ENCODE measurements at regions not wholly inside any gene's neighbourhood (a gene's known extent, or its start where the extent isn't known, plus 50 kb on each side); places are given as distances from the start of the nearest gene placed in this dataset.
A peak's percentile ranks its signal among the peaks of the same experiment; 100 is the strongest.

GRCh38 chr18:38884050-38884449, 1318.5 kb upstream of the CELF4 start:
- no peak overlapping the region for H2BK15ac ChIP-seq (ENCODE audit: low read length)
- ChIA-PET POLR2A (ENCODE audit: partially characterized antibody) (no interaction called here), CTCF (ENCODE audit: partially characterized antibody) (interaction anchor here (0.7 to 2.7 kb wide), 7 partner anchors 11 to 90 kb away, joined by 3 to 7 read pairs (median 3); no protein-coding TSS in a partner anchor)
- no peak overlapping the region for H3K4ac ChIP-seq (replicated peaks; ENCODE audit: insufficient read length, low read depth, low read length)
- no peaks in the 10 kb centered on the region for H3K9me3 ChIP-seq (ENCODE audit: insufficient read depth in 2 of 2, low read depth in 1 of 2, low read length in 1 of 2)
- H4K91ac ChIP-seq (replicated peaks; ENCODE audit: insufficient read length, low read length): no peak overlapping the region
- H2BK5ac ChIP-seq (ENCODE audit: low read depth, low read length): no peak overlapping the region
- no peak overlapping the region for H3K9ac ChIP-seq (replicated peaks in 1 of 4; ENCODE audit: extremely low read depth in 1 of 4, low read depth in 3 of 4, low read length in 3 of 4)
- H3K27ac ChIP-seq (ENCODE audit: low read depth, low read length): no peak overlapping the region
- no peaks in the 10 kb centered on the region for H3K79me2 ChIP-seq (ENCODE audit: control insufficient read depth in 1 of 2, insufficient read depth in 2 of 2, low read length in 2 of 2)
- H4K20me1 ChIP-seq (replicated peaks in 1 of 2; ENCODE audit: control insufficient read depth in 1 of 2, insufficient read depth in 2 of 2, low read length in 2 of 2): no peaks in the 10 kb centered on the region
- no peak overlapping the region for H2AK5ac ChIP-seq (ENCODE audit: low read depth, low read length)
- H4K8ac ChIP-seq (ENCODE audit: extremely low read depth, insufficient read depth, low read length): no peak overlapping the region
- peaks cover 0 to 5% (median 0%) of the 10 kb centered on the region in 4 experiments; a peak in 2 of 7 replicates for H3K4me1 ChIP-seq (replicated peaks in 1 of 4; ENCODE audit: control insufficient read depth in 3 of 4, insufficient read depth in 4 of 4, low read length in 3 of 4)
- H2BK12ac ChIP-seq (ENCODE audit: low read depth, low read length): no peak overlapping the region
- no peak overlapping the region for H3K14ac ChIP-seq (ENCODE audit: insufficient read length)
- H2AFZ ChIP-seq (ENCODE audit: low read length): no peak overlapping the region
- no peaks in the 10 kb centered on the region for H3K79me1 ChIP-seq (ENCODE audit: low read depth, low read length)
- no peak overlapping the region for H3K23ac ChIP-seq (ENCODE audit: insufficient read length)
- no peak overlapping the region for H2BK120ac ChIP-seq (replicated peaks; ENCODE audit: low read depth, low read length)
- no peak overlapping the region for H3K4me2 ChIP-seq (ENCODE audit: insufficient read depth in 1 of 2, low read depth in 2 of 2, low read length in 2 of 2)
- H3K18ac ChIP-seq (ENCODE audit: extremely low read depth, low read length): no peak overlapping the region
- H4K5ac ChIP-seq (ENCODE audit: insufficient read length, low read depth, low read length): no peak overlapping the region
- no peaks in the 10 kb centered on the region for H3K27me3 ChIP-seq (replicated peaks in 1 of 4; ENCODE audit: control insufficient read depth in 3 of 4, extremely low read depth in 1 of 4, insufficient read depth in 3 of 4, low read length in 3 of 4)
- peak in 1 of 2 experiments; percentile 7 for DNase-seq (ENCODE audit: low read depth in 1 of 2, low spot score in 2 of 2)
- no peak for FAIRE-seq
- H2BK20ac ChIP-seq (ENCODE audit: low read length): no peak overlapping the region
- no peaks in the 10 kb centered on the region for H3K36me3 ChIP-seq (ENCODE audit: control insufficient read depth in 2 of 4, insufficient read depth in 4 of 4, low read length in 3 of 4)
- no peak overlapping the region for H3K4me3 ChIP-seq (ENCODE audit: extremely low read depth in 1 of 4, insufficient read depth in 2 of 4, low read depth in 3 of 4, low read length in 4 of 4)
- H3K56ac ChIP-seq (replicated peaks; ENCODE audit: insufficient read length, low read depth, low read length): no peak overlapping the region
- WGBS, 2 experiments (ENCODE audit: extremely low coverage in 1 of 2, insufficient coverage in 1 of 2, insufficient read length in 1 of 2, insufficient replicate concordance in 2 of 2, low coverage in 1 of 2, low lambda C conversion rate in 2 of 2, missing lambda C conversion rate in 1 of 2): 88% methylated on average over 2 of the region's 2 CpGs; no CpG with 5 or more reads in 1 of the 2 experiments
- H3K23me2 ChIP-seq (ENCODE audit: low read depth, low read length): no peaks in the 10 kb centered on the region
- no peak for TF ChIP-seq CHD7 (IDR thresholded peaks at IDR 0.05; ENCODE audit: insufficient replicate concordance, low read length)

Measured in H1 (cell line).